8988T (cell line): ENCODE measurements at regions not wholly inside any gene's neighbourhood (a gene's known extent, or its start where the extent isn't known, plus 50 kb on each side); places are given as distances from the start of the nearest gene placed in this dataset.
"Not testable (repeated sequence)": the region's sequence is repeated elsewhere in the genome, so short reads cannot be mapped to it uniquely, and the experiment has no call there.

Source experiments
- DNase-seq: peaks from one replicate; pipeline ENCODE4 v3.0.0; 2011

- no peak for DNase-seq
Measured at GRCh38 chr2:198277181-198277580, 472.8 kb downstream of the PLCL1 start.

- DNase-seq = no peak
Measured at GRCh38 chr2:198273660-198274059, 469.3 kb downstream of the PLCL1 start.

- DNase-seq = not testable (repeated sequence)
Measured at GRCh38 chr2:198270157-198270556, 465.8 kb downstream of the PLCL1 start.

- DNase-seq = no peak
Measured at GRCh38 chr2:198268519-198268918, 464.1 kb downstream of the PLCL1 start.

- no peak for DNase-seq
Measured at GRCh38 chr2:198259496-198259895, 455.1 kb downstream of the PLCL1 start.

GRCh38 chr2:198254536-198255090, 450.2 kb downstream of the PLCL1 start:
- DNase-seq = no peak

GRCh38 chr2:198253995-198254394, 449.6 kb downstream of the PLCL1 start:
- no peak for DNase-seq

- no peak for DNase-seq
Measured at GRCh38 chr2:198252472-198252871, 448.1 kb downstream of the PLCL1 start.

GRCh38 chr2:198242093-198242492, 437.7 kb downstream of the PLCL1 start:
- no peak for DNase-seq

GRCh38 chr2:198238429-198238828, 434.0 kb downstream of the PLCL1 start:
- no peak for DNase-seq

GRCh38 chr2:198236338-198236737, 431.9 kb downstream of the PLCL1 start:
- DNase-seq = no peak

GRCh38 chr2:198232281-198232680, 427.9 kb downstream of the PLCL1 start:
- no peak for DNase-seq

- no peak for DNase-seq
Measured at GRCh38 chr2:198231562-198231961, 427.2 kb downstream of the PLCL1 start.

- DNase-seq = no peak
Measured at GRCh38 chr2:198220763-198221610, 416.6 kb downstream of the PLCL1 start.

- DNase-seq = no peak
Measured at GRCh38 chr2:198219292-198219691, 414.9 kb downstream of the PLCL1 start.

- DNase-seq = no peak
Measured at GRCh38 chr2:198214114-198214596, 409.8 kb downstream of the PLCL1 start.

GRCh38 chr2:198213253-198213652, 408.9 kb downstream of the PLCL1 start:
- no peak for DNase-seq

- no peak for DNase-seq
Measured at GRCh38 chr2:198211706-198212105, 407.3 kb downstream of the PLCL1 start.

GRCh38 chr2:198203336-198204069, 399.1 kb downstream of the PLCL1 start:
- DNase-seq = no peak
